Endometrium (tissue), 2 donors: ENCODE measurements at regions not wholly inside any gene's neighbourhood (a gene's known extent, or its start where the extent isn't known, plus 50 kb on each side); places are given as distances from the start of the nearest gene placed in this dataset.
A peak's percentile ranks its signal among the peaks of the same experiment; 100 is the strongest.
"Not testable (repeated sequence)": the region's sequence is repeated elsewhere in the genome, so short reads cannot be mapped to it uniquely, and the experiment has no call there.

Experiments
- FAIRE-seq: peaks from 2 replicates; lab custom pipeline; 2012; peaks lifted over from hg19 to GRCh38; lab: Jason Lieb, UNC
- donor health status: control.
- donor health status: control.

DNA sequence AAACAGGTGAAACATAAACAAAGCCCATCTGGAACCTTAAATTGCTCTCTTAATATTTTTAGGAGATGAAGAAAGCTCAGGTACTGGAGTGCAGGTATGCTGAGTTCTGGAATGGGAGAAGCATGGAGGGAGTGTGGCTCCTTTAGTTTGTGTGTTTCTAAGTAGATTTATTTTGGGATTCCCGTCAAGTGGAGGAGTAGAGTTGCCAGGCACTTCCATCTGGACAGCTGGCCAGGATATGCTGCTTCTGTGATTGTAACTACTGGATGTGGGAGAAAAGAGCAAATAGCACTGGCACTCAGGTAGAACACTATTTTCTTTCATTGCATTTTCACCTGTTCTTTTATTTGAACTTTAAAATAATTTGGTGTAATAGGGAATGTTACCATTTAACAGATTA is 182.3 kb upstream of the MAST4 start:
- FAIRE-seq: no peak

GRCh38 chr5:66415208-66415607 is 181.0 kb upstream of the MAST4 start:
- no peak for FAIRE-seq

DNA sequence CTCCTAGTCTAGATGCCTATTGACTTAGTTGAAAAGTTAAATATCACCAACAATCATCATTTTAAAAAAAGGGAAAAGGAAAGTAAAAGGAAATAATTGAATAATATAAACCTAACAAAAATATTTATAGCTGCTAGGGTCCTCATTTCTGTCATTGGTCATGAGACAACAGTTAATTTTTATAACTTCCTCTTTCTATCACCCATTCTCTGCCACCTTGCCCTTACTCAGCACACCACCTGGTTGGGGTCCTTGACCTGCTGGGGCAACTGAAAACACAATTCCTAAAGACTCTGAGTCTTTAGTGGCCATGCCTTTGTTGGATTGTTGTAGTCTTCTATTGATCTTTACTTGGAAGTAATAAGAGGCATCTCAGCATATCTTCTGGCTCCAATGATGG is 179.5 kb upstream of the MAST4 start:
- no peak for FAIRE-seq

GRCh38 chr5:66417781-66418180 is 178.4 kb upstream of the MAST4 start:
- no peak for FAIRE-seq

GRCh38 chr5:66423484-66423883 is 172.7 kb upstream of the MAST4 start:
- no peak for FAIRE-seq

DNA sequence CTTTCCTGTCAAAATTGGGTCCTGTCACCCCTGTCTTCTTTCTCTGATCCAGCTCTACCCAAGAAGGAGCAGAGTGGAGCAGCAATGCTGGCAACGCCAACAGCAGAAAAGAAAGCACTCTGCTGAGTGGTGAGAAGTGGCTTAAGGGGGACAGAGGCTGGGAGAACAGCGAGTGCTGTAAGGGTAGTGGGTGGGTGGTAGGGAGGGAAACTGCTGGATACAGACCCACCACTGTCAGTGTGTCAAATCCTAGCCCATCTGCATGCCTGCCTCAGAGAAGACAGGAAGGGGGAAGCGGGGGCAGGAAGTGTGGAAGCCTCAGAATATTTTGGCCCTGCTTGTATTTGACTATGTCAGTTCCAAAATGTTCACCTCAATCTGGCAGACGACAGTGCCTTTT is 170.4 kb upstream of the MAST4 start:
- no peak for FAIRE-seq

- no peak for FAIRE-seq
These were observed 169.7 kb upstream of the MAST4 start for GRCh38 chr5:66426259-66427138.

- no peak for FAIRE-seq
These were observed 169.1 kb upstream of the MAST4 start for GRCh38 chr5:66427139-66427442.

DNA sequence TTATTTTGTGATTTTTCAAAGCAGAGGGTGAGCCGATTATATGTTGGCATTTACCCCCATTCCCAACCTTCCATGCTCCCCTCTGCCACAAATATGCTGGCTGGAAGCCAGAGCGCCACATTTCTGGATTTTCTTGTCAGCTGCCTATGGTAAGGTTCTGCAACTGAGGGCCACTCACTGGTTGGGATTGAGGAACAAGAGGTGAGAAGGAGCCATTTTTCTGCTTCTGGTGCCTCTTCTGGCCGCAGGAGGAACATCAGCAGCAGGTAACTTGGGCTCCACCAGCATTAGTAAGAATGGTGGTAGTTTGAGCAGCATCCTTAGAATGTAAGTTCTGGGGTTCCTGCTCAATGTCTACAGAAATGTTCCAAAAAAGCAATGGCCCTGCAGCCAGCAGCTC is 159.5 kb upstream of the MAST4 start:
- FAIRE-seq: no peak

DNA sequence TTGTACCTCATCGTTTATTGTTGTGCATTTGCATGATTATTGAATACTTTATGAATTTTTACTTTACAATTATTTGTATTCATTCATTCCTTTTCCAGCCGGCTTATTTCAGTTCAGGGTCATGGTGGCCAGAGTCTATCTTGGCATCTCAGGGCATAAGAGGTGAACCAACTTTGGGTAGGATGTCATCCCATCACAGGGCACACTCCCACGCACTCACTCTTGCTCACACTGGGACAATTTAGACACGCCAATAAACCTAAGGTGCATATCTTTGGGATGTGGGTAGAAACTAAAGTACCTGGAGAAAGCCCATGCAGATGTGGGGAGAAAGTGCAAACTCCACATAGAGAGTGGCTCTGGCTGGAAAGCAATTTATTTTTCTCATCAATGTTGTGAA is 158.1 kb upstream of the MAST4 start:
- no peak for FAIRE-seq

DNA sequence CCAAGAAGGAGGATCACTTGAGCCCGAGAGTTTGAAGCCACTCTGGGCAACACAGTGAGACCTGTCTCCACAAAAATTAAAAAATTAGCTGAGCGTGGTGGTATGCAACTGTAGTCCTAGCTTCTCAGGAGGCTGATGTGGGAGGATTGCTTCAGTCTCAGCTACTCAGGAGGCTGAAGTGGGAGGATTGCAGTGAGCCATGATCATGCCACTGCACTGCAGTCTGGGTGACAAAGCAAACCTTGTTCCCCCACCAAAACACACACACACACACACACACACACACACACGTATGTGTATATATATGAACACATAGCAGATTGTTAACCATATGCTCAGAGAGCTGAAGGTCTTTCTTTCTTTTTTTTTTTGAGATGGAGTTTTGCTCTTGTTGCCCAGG is 157.5 kb upstream of the MAST4 start:
- no peak for FAIRE-seq

GRCh38 chr5:66440202-66440680 is 156.0 kb upstream of the MAST4 start:
- FAIRE-seq: no peak

- FAIRE-seq: no peak
These were observed 154.8 kb upstream of the MAST4 start for GRCh38 chr5:66441351-66441750.

DNA sequence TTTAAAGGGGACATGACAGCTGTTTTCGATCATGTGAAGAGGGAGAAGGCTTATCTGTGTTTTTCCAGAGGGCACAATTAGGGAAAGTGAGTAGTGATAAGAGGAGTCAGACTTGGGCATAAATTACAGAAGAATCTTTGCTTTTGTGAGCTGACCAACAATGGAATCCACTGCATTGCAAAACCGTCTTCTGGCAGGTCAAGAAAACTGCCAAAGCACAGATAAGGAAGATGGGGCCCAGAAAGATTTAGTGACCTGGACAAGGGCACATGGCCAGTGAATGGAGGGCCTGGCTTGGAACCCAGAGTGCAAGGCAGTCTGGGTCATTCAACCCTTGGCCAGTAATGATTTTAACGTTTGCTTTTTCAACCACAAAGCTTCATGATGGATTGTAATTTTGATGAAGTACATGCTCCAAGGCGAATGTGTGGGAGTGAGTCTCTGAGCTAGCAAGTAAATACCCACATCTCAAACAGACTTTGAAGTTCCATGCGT is 153.2 kb upstream of the MAST4 start:
- peak; percentile 94 for FAIRE-seq

DNA sequence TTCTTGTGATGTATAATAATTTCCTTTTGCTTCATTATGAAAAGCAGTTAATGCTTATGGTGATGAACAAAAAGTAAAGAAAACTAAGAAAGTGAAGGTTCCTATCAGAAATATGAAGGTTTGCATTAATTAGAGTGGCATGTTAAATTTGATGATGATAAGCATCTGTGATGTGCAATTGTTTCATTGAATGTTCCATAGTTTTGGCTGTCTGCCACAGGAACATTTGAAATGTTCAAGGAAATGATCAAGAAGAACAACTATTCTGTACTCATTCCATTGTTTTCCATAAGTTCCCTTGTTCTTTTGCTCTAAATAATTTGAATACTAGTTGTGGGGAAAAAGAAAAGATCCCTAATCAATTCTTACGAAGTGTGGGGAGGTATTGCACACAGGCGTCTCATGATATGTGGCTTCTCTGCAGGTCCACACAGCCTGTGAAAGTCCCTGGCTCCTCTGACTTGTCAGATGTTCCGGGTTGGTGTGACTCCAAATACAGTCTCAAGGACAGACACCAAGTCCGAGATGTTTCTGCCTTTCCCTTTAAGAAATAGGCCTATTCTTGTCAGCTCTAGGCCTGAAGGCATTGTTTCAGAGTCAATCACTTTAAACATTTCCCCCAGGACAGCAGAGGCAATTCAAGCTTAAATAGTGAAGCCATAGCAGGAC is 152.6 kb upstream of the MAST4 start:
- no peak for FAIRE-seq

DNA sequence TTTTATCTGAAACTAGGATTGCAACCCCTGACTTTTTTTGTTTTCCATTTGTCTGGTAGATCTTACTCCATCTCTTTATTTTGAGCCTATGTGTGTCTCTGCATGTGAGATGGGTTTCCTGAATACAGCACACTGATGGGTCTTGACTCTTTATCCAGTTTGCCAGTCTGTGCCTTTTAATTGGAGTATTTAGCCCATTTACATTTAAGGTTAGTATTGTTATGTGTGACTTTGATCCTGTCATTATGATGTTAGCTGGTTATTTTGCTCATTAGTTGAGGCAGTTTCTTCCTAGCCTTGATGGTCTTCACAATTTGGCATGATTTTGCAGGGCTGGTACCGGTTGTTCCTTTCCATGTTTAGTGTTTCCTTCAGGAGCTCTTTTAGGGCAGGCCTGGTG is 148.1 kb upstream of the MAST4 start:
- FAIRE-seq: not testable (repeated sequence)

GRCh38 chr5:66450237-66450636 is 146.0 kb upstream of the MAST4 start:
- no peak for FAIRE-seq

DNA sequence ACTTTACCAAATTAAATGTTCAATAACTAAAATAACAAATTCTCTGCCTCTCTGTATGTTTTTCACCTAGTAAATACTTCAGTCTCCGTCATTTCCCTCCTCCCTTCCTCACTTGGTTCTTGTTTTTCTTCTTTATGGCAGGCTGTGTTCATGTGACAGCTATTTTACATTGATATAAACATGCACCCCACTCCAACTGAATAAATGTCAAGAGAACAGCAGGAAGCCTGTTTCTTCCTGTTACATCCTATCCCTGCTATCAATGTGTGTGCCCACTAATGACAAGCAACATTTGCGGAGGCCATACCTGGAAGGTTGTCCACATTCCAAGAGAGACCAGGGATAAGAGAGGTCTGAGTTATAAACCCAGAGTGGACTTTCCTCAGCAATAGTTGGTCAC is 145.2 kb upstream of the MAST4 start:
- no peak for FAIRE-seq

- no peak for FAIRE-seq
These were observed 144.1 kb upstream of the MAST4 start for GRCh38 chr5:66452109-66452508.

- FAIRE-seq: no peak
These were observed 141.8 kb upstream of the MAST4 start for GRCh38 chr5:66454186-66455078.

DNA sequence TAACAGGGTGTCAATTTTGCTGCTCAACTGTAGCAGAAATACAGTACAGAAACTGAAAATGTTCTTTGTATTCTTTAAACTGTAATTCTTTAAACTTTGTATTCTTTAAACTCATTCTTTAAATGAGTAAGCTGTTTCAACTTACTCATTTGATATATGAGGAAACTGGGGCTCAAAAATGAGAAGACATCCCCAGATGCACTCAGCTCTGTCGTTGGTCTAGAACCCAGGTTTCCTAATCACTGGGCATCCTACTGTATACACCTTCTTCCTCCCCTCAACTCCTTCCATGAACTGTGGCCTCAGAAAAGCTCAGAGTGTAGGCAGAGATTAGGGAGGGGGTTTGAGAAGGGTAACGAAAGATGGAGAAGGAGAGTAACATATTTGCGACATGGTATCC is 136.5 kb upstream of the MAST4 start:
- FAIRE-seq: no peak

DNA sequence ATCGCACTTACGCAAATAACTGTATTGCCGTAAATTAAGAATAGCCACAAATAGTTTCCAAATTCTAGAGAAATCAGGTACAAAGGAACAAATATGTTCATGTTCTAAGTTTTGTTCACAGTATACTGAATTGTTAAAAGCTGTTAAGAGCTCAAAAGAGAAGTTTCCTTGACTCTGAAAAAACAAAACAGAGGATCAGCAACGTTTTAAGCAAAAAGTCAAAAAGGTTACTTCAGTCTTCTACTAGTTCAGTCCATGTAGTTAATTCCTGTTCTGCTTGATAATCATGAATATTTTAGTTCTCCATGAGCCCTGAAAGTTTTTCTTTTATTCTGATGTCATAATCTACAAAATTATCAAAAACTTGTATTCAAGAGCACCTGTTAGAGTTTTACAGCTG is 128.6 kb upstream of the MAST4 start:
- no peak for FAIRE-seq

GRCh38 chr5:66469684-66470083 is 126.5 kb upstream of the MAST4 start:
- FAIRE-seq: no peak
